ENCODE measurements at regions not wholly inside any gene's neighbourhood (a gene's known extent, or its start where the extent isn't known, plus 50 kb on each side); places are given as distances from the start of the nearest gene placed in this dataset.

DNA sequence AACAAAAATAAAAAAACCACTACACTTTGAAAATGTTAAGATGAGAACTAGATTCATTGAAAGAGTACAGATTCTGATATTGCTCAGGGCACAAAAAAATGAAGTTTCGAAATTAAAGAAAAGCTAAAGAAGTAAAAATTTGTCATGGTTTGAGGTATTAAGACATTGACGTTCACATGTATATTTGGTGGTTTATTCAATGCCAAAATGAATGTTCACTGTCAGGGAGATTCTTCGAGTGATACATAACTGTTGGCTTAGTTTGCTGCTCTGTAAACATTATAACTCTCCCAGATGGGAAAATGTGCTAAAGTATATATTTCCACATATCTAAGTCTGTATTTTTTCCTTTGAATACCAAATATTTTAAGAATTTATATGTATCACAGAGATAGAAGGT lies 345.0 kb downstream of the SEMA3D start:
- TF ChIP-seq, protein P1, sequence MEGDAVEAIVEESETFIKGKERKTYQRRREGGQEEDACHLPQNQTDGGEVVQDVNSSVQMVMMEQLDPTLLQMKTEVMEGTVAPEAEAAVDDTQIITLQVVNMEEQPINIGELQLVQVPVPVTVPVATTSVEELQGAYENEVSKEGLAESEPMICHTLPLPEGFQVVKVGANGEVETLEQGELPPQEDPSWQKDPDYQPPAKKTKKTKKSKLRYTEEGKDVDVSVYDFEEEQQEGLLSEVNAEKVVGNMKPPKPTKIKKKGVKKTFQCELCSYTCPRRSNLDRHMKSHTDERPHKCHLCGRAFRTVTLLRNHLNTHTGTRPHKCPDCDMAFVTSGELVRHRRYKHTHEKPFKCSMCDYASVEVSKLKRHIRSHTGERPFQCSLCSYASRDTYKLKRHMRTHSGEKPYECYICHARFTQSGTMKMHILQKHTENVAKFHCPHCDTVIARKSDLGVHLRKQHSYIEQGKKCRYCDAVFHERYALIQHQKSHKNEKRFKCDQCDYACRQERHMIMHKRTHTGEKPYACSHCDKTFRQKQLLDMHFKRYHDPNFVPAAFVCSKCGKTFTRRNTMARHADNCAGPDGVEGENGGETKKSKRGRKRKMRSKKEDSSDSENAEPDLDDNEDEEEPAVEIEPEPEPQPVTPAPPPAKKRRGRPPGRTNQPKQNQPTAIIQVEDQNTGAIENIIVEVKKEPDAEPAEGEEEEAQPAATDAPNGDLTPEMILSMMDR (IDR thresholded peaks at IDR 0.05), result no peak
- no peak for TF ChIP-seq SIN3A (IDR thresholded peaks at IDR 0.05; ENCODE audit: borderline replicate concordance, insufficient read depth, low read depth, low read length)
- TF ChIP-seq, protein P2, sequence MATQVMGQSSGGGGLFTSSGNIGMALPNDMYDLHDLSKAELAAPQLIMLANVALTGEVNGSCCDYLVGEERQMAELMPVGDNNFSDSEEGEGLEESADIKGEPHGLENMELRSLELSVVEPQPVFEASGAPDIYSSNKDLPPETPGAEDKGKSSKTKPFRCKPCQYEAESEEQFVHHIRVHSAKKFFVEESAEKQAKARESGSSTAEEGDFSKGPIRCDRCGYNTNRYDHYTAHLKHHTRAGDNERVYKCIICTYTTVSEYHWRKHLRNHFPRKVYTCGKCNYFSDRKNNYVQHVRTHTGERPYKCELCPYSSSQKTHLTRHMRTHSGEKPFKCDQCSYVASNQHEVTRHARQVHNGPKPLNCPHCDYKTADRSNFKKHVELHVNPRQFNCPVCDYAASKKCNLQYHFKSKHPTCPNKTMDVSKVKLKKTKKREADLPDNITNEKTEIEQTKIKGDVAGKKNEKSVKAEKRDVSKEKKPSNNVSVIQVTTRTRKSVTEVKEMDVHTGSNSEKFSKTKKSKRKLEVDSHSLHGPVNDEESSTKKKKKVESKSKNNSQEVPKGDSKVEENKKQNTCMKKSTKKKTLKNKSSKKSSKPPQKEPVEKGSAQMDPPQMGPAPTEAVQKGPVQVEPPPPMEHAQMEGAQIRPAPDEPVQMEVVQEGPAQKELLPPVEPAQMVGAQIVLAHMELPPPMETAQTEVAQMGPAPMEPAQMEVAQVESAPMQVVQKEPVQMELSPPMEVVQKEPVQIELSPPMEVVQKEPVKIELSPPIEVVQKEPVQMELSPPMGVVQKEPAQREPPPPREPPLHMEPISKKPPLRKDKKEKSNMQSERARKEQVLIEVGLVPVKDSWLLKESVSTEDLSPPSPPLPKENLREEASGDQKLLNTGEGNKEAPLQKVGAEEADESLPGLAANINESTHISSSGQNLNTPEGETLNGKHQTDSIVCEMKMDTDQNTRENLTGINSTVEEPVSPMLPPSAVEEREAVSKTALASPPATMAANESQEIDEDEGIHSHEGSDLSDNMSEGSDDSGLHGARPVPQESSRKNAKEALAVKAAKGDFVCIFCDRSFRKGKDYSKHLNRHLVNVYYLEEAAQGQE (IDR thresholded peaks at IDR 0.05; ENCODE audit: insufficient read depth in 1 of 2, low read depth in 2 of 2, low read length in 1 of 2), result no peak
